NOMO-1 treated with DMSO at 0.1 percent for 48 hours (cell line): ENCODE measurements at regions not wholly inside any gene's neighbourhood (a gene's known extent, or its start where the extent isn't known, plus 50 kb on each side); places are given as distances from the start of the nearest gene placed in this dataset.
"Not testable (repeated sequence)": the region's sequence is repeated elsewhere in the genome, so short reads cannot be mapped to it uniquely, and the experiment has no call there.

Experiments
- DNase-seq: peaks from one replicate; lab custom pipeline; 2025; ENCODE audit not compliant: unreplicated experiment; lab: John Stamatoyannopoulos, UW

- no peak for DNase-seq
Observed at GRCh38 chr5:53160895-53161294, 51.3 kb upstream of the MOCS2 start.

GRCh38 chr5:53161876-53162275, 52.3 kb upstream of the MOCS2 start:
- no peak for DNase-seq

GRCh38 chr5:53164478-53165165, 55.1 kb upstream of the MOCS2 start:
- DNase-seq = no peak

GRCh38 chr5:53165431-53166182, 56.0 kb upstream of the MOCS2 start:
- no peak for DNase-seq

GRCh38 chr5:53166183-53166495, 56.6 kb upstream of the MOCS2 start:
- no peak for DNase-seq

- no peak for DNase-seq
Observed at GRCh38 chr5:53167836-53168235, 58.3 kb upstream of the MOCS2 start.

- DNase-seq = no peak
Observed at GRCh38 chr5:53169933-53170332, 60.4 kb upstream of the MOCS2 start.

- no peak for DNase-seq
Observed at GRCh38 chr5:53170746-53171349, 61.3 kb upstream of the MOCS2 start.

GRCh38 chr5:53172073-53172472, 62.5 kb upstream of the MOCS2 start:
- DNase-seq = not testable (repeated sequence)

- DNase-seq = no peak
Observed at GRCh38 chr5:53172630-53173029, 63.1 kb upstream of the MOCS2 start.

GRCh38 chr5:53173083-53173482, 63.5 kb upstream of the MOCS2 start:
- no peak for DNase-seq

GRCh38 chr5:53178830-53179229, 69.3 kb upstream of the MOCS2 start:
- no peak for DNase-seq

GRCh38 chr5:53179691-53180090, 70.1 kb upstream of the MOCS2 start:
- DNase-seq = no peak

- no peak for DNase-seq
Observed at GRCh38 chr5:53180538-53180937, 71.0 kb upstream of the MOCS2 start.

- DNase-seq = no peak
Observed at GRCh38 chr5:53180991-53181390, 71.4 kb upstream of the MOCS2 start.

GRCh38 chr5:53183880-53184279, 74.3 kb upstream of the MOCS2 start:
- no peak for DNase-seq

- no peak for DNase-seq
Observed at GRCh38 chr5:53191548-53192165, 82.1 kb upstream of the MOCS2 start.

- DNase-seq = no peak
Observed at GRCh38 chr5:53194086-53194485, 84.5 kb upstream of the MOCS2 start.

GRCh38 chr5:53199882-53200281, 90.3 kb upstream of the MOCS2 start:
- no peak for DNase-seq

- DNase-seq = no peak
Observed at GRCh38 chr5:53200306-53200705, 90.7 kb upstream of the MOCS2 start.

GRCh38 chr5:53201746-53202145, 92.2 kb upstream of the MOCS2 start:
- no peak for DNase-seq

GRCh38 chr5:53206562-53206961, 97.0 kb upstream of the MOCS2 start:
- no peak for DNase-seq
